SH-SY5Y (cell line): ENCODE measurements at regions not wholly inside any gene's neighbourhood (a gene's known extent, or its start where the extent isn't known, plus 50 kb on each side); places are given as distances from the start of the nearest gene placed in this dataset.

Source experiments
- GATA2 ChIP-seq: IDR thresholded peaks from 2 replicates; pipeline ENCODE4 v1.6.1; 2011; ENCODE audit warnings: mild to moderate bottlenecking, low read depth, low read length
- GATA3 ChIP-seq: IDR thresholded peaks from 2 replicates; pipeline ENCODE4 v1.6.1; 2011; ENCODE audit warnings: low read depth, mild to moderate bottlenecking, low read length, moderate library complexity

GRCh38 chr15:31852933-31853799, 177.1 kb upstream of the CHRNA7 start:
- TF ChIP-seq GATA2, result no peak
- TF ChIP-seq GATA3, result no peak
